NCI-H2196 treated with DMSO at 0.1 percent for 48 hours (cell line): ENCODE measurements at regions not wholly inside any gene's neighbourhood (a gene's known extent, or its start where the extent isn't known, plus 50 kb on each side); places are given as distances from the start of the nearest gene placed in this dataset.

ENCODE experiments used
- DNase-seq: peaks from one replicate; lab custom pipeline; 2025; ENCODE audit not compliant: unreplicated experiment; lab: John Stamatoyannopoulos, UW

DNA sequence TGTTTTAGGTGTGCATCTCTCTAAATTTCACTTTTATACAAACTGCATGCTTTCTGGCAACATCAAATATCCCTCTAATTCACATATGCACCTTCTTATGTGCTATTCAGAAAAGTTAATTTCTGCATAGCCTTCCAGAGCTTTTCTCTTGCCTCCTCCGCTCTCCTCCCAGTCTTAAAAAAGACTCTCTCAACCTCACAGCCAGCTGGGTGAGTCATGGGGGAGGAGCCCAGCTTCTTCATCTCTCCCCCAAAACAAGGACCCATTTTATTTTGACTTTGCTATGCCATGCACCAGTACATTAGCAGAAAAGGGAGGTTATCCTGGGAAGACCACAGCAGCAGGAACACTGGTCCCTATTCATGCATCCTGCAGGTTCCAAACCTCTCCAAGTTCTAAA, 234.4 kb downstream of the KCNA4 start:
- no peak for DNase-seq

DNA sequence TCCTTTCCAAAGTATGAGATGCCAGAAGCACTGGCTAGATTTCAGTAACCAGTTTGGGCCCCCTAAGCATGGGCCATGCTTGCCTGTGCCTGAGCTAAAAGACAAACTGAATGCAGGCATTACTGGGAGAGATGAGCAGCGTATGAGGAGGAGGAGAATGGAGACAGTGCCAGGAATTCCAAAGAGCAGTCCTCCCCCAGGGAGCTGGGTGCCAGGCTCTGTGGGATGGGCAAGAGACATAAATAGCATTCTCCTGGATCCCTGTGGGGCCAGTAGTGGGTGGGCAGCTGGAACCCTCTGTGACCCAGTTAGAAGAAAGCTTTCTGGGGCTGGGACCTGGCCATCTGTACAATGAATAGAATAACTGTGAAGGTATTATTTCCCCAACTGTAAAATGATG, 235.6 kb downstream of the KCNA4 start:
- DNase-seq: no peak

DNA sequence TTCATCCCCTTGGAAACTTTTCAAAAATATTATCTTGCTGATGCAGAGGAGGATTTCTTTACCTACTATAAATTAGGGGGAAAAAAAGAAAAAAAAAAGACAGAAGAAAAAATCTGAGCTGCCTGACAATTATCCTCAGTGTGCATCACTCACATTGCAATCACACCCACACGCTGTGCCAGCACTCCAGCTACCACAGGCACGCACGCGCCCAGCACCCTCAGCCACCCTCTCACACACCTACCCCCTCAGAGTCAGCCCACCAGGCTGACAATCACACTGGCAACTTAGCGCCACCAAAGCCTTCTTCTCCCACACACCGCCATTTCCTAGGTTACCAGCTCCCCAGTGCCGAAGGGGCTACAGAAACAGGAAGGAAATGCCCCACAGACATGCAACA, 236.1 kb downstream of the KCNA4 start:
- no peak for DNase-seq

GRCh38 chr11:29773656-29774264, 243.1 kb downstream of the KCNA4 start:
- DNase-seq: no peak

DNA sequence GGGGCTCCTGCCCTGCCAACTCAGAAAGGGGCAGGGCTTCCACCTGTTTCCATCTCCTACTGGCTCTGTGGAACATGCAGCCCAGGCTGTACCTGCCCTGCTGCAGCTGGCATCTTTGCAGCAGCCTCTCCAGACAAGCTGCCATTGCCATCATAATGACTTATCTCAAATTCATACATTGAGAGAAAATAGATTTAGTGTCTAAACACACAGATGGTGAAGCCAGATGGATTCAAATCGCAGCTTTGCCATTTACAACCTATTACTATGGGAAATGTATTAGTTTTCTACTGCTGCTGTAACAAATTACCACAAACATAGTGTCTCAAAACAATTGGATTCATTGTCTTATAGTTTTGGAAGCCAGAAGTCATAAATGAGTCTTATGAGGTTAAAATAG, 260.0 kb downstream of the KCNA4 start:
- DNase-seq: no peak

GRCh38 chr11:29755474-29755873, 261.4 kb downstream of the KCNA4 start:
- DNase-seq: no peak

- no peak for DNase-seq
Observed at GRCh38 chr11:29751618-29752017, 265.2 kb downstream of the KCNA4 start.

GRCh38 chr11:29750392-29750791, 266.4 kb downstream of the KCNA4 start:
- DNase-seq: no peak

DNA sequence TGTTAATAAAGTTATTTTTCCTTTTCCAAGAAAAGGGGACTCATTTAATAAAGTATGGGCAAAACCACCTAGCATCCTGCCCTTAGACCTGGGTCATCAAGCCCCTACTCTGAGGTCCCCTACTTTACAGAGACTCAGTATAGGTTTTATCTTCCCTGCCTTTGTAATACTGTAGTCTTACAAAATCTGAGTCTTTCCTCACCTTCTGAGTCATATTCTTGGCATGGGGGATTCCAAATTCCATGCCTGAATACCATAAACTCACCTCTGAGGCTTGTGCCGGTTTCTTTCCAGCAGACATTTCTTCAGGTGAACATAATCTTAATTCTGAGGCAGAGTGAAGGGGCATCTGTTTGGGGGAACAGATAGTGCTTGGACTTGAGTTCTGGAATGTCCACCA, 282.5 kb downstream of the KCNA4 start:
- DNase-seq: no peak

GRCh38 chr11:29713831-29714320, 303.0 kb downstream of the KCNA4 start:
- DNase-seq: no peak

DNA sequence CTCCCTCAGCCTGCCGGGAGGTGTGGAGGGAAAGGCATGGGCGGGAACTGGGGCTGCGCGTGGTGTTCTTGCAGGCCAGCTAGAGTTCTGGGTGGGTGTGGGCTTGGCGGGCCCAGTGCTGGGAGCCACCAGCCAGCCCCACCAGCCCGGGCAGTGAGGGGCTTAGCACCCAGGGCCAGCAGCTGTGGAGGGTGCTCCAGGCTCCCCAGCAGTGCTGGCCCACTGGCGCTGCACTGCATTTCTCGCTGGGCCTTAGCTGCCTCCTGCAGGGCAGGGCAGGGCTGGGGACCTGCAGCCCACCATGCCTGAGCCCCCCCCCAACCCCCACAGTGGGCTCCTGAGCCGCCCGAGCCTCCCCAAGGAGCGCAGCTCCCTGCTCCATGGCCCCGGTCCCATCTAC, 304.2 kb downstream of the KCNA4 start:
- no peak for DNase-seq

- no peak for DNase-seq
Observed at GRCh38 chr11:29707924-29708323, 308.9 kb downstream of the KCNA4 start.

DNA sequence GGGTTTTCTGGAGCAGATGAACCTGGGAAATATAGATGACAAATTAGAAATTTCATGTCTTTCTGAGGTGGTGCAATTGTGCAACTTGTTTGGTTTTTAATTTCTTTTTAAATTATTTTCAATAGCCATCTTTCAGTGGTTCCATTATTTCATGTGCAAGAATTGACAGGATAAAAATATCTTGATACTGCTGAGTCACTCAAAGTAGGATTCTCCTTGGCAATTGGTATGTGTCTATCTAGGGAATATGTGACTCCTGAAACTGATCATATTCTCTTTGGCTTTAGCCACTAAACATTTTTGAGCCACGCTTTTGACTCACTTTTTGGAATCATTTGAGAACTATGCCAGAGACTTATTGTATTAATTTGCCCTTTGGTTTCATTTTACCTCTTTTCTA, 331.5 kb downstream of the KCNA4 start:
- no peak for DNase-seq

- DNase-seq: no peak
Observed at GRCh38 chr11:29682856-29683255, 334.0 kb downstream of the KCNA4 start.

DNA sequence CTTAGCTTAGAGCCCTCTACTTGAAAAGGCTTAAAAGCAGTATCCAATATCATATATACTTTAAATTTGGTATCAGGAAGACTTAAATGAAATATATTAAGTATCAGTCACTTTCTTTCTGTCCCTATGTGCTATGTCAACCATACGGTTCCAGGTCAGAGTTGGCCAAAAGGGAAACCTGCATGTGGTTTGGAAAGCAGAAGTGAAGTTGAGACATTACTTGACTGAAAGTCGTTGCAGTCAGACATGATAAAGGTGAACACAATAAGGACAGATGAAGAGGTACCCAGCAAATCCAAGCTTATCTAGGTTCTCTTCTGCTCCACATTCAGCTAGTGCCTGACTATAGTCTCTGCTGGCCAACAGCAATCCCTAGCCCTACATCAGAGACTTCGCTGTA, 336.8 kb downstream of the KCNA4 start:
- no peak for DNase-seq

GRCh38 chr11:29676993-29677392, 339.8 kb downstream of the KCNA4 start:
- no peak for DNase-seq

- no peak for DNase-seq
Observed at GRCh38 chr11:29669310-29669709, 347.5 kb downstream of the KCNA4 start.

DNA sequence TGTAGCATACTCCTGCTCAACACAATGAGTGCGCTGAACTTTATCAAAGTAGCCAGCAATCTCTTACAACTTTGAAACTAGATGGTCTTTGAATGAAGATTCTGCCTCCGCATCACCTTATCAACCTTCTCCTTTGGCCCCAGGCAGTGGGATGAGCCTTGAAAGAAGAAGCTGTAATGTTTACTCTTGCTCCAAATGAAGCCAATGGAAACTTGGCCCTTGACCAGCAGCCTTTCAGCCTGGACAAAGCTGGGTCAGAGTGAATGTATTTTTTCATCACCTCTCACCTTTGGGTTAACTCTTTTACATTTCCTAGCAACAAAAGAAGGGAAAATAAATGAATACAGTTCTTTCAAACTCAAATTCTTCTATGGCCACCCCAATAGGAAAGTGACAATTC, 359.1 kb downstream of the KCNA4 start:
- no peak for DNase-seq

GRCh38 chr11:29656597-29656996, 360.2 kb downstream of the KCNA4 start:
- no peak for DNase-seq

GRCh38 chr11:29645373-29645772, 371.5 kb downstream of the KCNA4 start:
- DNase-seq: no peak

DNA sequence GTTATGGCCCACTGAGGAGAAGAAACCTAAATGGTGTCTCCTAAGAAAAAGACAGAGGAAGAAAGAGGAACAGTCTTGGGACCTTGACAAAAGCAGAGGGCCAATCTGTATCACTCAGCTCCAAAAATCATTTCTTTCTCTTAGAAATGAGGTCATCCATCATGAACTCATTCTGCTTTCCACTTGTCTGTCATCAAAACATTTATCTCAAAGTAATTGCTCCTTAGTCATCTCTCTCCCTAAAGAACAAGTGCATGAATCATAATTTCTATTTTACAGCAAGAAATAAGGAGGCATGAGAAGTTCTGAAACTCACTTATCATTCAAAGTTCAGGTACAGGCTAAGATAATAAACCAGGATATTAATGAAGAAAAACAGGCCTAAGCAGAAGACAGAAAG, 375.6 kb downstream of the KCNA4 start:
- no peak for DNase-seq

DNA sequence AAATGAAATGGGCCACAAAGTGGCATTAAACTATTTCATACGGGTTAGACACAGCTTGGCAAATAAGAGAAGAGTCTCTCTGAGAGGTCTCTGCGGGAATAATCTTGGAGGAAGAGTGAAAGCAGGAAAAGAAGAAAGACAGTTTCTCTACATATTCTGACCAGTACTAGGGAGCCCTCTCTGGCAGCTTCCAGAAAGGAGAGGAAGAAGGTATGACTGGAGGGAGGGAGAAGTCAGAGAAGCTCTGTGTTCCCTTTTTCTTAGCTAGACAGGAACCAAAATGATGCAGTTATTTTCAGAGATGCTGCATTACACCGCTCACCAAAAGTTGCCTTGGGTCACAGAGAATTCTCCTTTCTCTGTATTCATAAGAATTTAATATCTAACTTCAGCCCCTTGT, 382.1 kb downstream of the KCNA4 start:
- DNase-seq: no peak

- DNase-seq: no peak
Observed at GRCh38 chr11:29634244-29634643, 382.6 kb downstream of the KCNA4 start.

- DNase-seq: no peak
Observed at GRCh38 chr11:29629286-29629685, 387.5 kb downstream of the KCNA4 start.
